ENCODE measurements at regions not wholly inside any gene's neighbourhood (a gene's known extent, or its start where the extent isn't known, plus 50 kb on each side); places are given as distances from the start of the nearest gene placed in this dataset.

GRCh38 chr5:97608501-97608900, 425.5 kb upstream of the RIOK2 start:
- no peak for TF ChIP-seq CTCF (IDR thresholded peaks at IDR 0.05)
- TF ChIP-seq POLR2A (IDR thresholded peaks at IDR 0.05), result no peak
